ENCODE measurements at regions not wholly inside any gene's neighbourhood (a gene's known extent, or its start where the extent isn't known, plus 50 kb on each side); places are given as distances from the start of the nearest gene placed in this dataset.
A peak's percentile ranks its signal among the peaks of the same experiment; 100 is the strongest.

DNA sequence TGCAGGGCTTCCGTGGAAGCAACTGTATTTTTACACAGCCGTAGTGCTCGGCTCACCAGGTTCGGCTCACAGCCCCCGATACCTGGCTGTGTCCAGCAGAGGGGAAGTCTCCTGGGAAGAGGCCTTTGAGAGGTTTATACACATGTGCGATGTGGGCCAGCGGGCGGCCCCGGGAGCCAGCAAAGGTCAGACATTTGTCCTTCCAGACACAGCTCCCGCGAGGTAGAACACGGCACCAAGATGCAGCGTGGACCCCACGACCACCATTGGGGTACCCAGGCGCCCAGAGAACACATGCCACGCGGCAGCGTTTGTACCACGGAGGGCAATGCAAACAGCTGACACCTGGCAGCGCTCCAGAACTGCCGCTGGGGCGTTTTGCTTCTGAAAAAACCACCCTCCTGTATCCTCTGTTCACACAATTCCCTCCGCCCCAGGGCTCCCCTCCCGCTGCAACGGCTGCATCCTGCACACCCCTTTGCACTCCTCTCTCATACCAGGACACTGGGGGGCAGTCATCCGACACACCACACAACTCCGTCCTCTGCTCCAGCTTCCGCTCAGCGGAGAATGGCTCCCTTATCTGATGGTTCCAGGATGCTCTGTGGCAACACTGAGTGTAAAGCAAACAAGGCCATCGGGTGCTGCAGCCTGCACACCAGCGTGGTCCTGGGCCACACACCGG is 235.3 kb downstream of the SYK start:
- intact Hi-C loops (cut with DNase I): no loop called here
- peak overlapping the region; percentile 65 to 71 for H3K27ac ChIP-seq

DNA sequence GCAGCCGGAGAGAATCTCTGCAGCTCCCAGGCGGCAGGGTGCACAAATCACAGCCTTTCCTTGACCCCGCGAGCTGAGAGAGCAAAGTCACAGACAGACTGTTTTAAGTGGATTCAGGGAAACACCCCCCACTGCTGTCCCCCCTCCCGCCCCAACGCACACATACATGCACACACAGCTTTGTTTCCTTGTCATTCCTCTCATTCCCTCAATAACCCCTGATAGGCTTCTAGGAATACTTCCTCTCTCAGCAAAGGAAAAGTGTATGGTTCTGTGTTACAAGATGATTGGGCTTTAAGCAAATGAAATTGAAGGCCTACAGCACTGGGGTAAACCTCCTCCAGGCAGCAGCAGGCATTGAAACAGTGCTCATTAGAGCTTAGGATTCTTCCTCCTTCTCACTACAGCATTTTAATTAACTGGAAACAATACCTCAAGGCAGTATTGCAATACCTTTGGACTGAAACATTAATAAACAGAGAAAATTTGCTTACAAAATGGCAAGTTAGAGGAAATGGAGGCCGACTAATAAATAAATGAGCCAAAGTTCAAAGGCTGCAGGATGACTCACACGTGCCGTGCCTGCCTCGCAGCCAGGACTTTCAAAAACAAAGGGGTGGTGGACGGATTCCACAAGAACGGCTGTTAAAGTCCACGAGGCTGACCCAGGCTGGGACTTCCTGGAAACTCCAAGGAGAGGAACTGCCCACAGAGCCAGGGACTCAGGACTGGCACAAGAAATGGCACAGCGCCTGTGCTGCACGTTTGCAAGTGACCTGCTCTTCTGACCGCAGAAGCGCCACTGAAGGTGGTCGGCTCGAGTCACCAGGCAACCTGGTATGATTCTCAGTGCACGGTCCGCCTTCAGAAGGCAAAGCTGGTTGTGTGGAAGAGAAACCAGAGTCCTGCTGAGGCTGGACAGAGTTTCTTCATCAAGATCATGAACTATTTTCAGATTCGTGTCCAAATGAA is 236.2 kb downstream of the SYK start:
- peak in 2 of 4 donors; percentile 73 to 80 for DNase-seq
- peak; percentile 68 for ATAC-seq

More for the DNA sequence above, 235.3 kb downstream of the SYK start:
- TF ChIP-seq CTCF (IDR thresholded peaks at IDR 0.05): peak; percentile 41 to 76
- Histone ChIP-seq H3K27me3 (no peaks in the 10 kb centered on the region), H3K36me3 (no peaks in the 10 kb centered on the region), H3K4me1 (peaks cover 11 to 22% of the 10 kb centered on the region in 2 donors), H3K9me3 (no peaks in the 10 kb centered on the region), H3K4me3 (no peak overlapping the region)
- peak; percentile 98 for ATAC-seq
- DNase-seq: peak; percentile 74 to 92 (median 86)

DNA sequence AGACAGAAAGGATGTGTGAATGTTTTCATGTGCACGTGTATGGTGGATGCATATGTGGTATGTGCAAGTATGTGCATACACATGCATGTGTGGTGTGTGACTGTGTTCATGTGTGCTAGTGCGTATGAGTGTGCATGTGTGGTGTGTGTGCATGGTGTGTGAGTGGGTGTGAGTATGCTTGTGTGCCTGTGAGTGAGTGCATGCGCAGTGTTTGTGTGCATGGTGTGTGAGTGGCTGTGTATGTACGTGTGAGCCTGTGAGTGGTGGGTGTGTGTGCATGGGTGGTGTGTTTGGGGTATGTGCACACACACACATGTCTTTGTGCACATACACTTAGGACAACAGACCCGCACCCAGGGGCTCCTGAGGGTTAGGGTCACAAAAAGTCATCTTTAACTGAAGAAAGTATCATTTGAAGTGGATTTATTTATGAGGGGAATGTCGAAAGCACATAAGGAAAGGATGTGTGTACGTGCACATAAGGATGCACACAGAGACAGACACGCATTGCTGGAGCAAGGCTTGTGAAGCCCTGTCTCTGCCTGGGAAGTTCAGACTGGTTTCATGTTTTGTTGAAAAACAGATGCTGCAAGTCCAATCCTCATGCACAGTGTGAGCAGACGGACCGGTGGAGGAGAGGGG is 237.0 kb downstream of the SYK start:
- ATAC-seq: no peak
- no peak for DNase-seq
- H3K27ac ChIP-seq: peak overlapping the region in 1 of 2 donors; percentile 71
- no peaks in the 10 kb centered on the region for H3K36me3 ChIP-seq
- intact Hi-C loops (cut with DNase I): no loop called here
- no peak for TF ChIP-seq CTCF (IDR thresholded peaks at IDR 0.05)
- no peaks in the 10 kb centered on the region for H3K27me3 ChIP-seq
- H3K4me3 ChIP-seq: no peak overlapping the region
- H3K4me1 ChIP-seq: peaks cover 11 to 22% of the 10 kb centered on the region in 2 donors
- H3K9me3 ChIP-seq: no peaks in the 10 kb centered on the region

More for the DNA sequence above, 236.2 kb downstream of the SYK start:
- no peaks in the 10 kb centered on the region for H3K36me3 ChIP-seq
- no peaks in the 10 kb centered on the region for H3K27me3 ChIP-seq
- H3K27ac ChIP-seq: peak overlapping the region; percentile 65 to 71
- no peak for TF ChIP-seq CTCF (IDR thresholded peaks at IDR 0.05)
- intact Hi-C loops (cut with DNase I): no loop called here
- H3K4me1 ChIP-seq: peaks cover 11 to 22% of the 10 kb centered on the region in 2 donors
- no peak overlapping the region for H3K4me3 ChIP-seq
- H3K9me3 ChIP-seq: no peaks in the 10 kb centered on the region

GRCh38 chr9:91039125-91039834 is 237.7 kb downstream of the SYK start:
- ATAC-seq (no peak), DNase-seq (no peak)
- no peak overlapping the region for H3K4me3 ChIP-seq
- no peaks in the 10 kb centered on the region for H3K27me3 ChIP-seq
- H3K36me3 ChIP-seq: no peaks in the 10 kb centered on the region
- no peak overlapping the region for H3K27ac ChIP-seq
- intact Hi-C loops (cut with DNase I): no loop called here
- no peak for TF ChIP-seq CTCF (IDR thresholded peaks at IDR 0.05)
- no peaks in the 10 kb centered on the region for H3K9me3 ChIP-seq
- H3K4me1 ChIP-seq: peaks cover 11 to 22% of the 10 kb centered on the region in 2 donors
